ENCODE measurements at regions not wholly inside any gene's neighbourhood (a gene's known extent, or its start where the extent isn't known, plus 50 kb on each side); places are given as distances from the start of the nearest gene placed in this dataset.

DNA sequence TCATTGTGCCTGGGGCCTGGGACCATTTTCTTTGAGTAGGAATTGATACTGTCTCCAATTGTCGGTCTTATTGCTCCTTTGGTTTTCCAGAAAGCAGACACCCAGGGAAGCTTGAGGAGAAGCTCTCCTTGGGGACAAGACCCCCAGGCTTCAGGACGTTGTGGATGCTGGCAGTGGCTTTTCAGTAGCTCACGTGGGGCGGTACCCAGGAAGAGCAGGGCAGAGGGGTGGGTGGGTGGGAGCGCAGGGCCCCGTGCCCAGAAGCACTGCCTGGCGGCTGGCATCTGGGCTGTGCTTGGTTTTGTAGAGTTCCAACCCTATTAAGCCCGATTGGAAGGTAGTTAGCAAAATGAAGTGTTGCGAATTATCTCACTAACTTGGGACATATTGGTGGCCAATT lies 374.2 kb upstream of the IRX1 start:
- H3K27me3 ChIP-seq (replicated peaks; ENCODE audit: insufficient read depth): no peaks in the 10 kb centered on the region
- no peak for DNase-seq (ENCODE audit: low spot score)
- 91% methylated on average over 9 of the region's 9 CpGs for WGBS

DNA sequence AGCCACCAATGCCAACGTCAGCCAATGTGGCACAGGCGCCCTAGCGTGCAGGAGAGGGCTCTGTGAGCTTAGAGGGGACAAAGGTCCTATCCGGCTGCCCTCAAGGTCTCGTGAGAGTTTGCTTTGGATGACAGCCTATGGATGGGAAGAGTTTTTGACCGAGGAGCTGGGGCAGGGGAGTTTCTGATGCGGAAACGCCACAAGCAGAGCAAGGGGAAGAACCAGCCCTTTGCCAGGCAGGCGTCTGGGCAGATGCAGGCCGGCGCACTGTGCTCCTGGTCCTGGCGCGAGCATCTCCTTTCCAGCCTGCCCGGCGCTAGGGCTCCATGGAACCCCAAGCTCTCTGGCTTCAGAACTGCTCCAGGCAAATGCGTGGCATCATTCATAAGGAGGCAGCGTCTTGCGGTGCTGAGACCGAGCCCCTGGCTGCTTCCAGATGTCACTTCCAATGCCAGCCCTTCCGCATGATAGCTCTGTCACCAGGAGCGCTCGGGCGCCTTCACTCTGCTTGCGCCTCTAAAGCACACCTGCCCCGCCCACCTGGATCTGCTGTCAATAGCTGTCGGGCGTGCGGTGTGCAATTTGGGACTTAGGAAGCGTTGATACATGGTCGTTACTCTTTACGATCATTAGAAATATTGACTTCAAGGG lies 374.9 kb upstream of the IRX1 start:
- WGBS: 92% methylated on average over 31 of the region's 31 CpGs
- Histone ChIP-seq H3K27ac (no peak overlapping the region), H3K4me3 (no peak overlapping the region), H3K36me3 (no peaks in the 10 kb centered on the region), H3K4me1 (replicated peaks) (no peaks in the 10 kb centered on the region), H3K9me3 (no peaks in the 10 kb centered on the region), H3K27me3 (replicated peaks; ENCODE audit: insufficient read depth) (no peaks in the 10 kb centered on the region)
- TF ChIP-seq CTCF (IDR thresholded peaks at IDR 0.05) (no peak), POLR2AphosphoS5 (IDR thresholded peaks at IDR 0.05) (no peak), POLR2A (IDR thresholded peaks at IDR 0.05) (no peak)
- no peak for DNase-seq (ENCODE audit: low spot score)
- intact Hi-C loops (cut with DNase I): no loop called here

More for the DNA sequence above, 374.2 kb upstream of the IRX1 start:
- no peaks in the 10 kb centered on the region for H3K9me3 ChIP-seq
- no peak for TF ChIP-seq POLR2AphosphoS5 (IDR thresholded peaks at IDR 0.05)
- TF ChIP-seq CTCF (IDR thresholded peaks at IDR 0.05): no peak
- no peak for TF ChIP-seq POLR2A (IDR thresholded peaks at IDR 0.05)
- H3K4me3 ChIP-seq: no peak overlapping the region
- no peaks in the 10 kb centered on the region for H3K36me3 ChIP-seq
- intact Hi-C loops (cut with DNase I): no loop called here
- no peaks in the 10 kb centered on the region for H3K4me1 ChIP-seq (replicated peaks)
- no peak overlapping the region for H3K27ac ChIP-seq

DNA sequence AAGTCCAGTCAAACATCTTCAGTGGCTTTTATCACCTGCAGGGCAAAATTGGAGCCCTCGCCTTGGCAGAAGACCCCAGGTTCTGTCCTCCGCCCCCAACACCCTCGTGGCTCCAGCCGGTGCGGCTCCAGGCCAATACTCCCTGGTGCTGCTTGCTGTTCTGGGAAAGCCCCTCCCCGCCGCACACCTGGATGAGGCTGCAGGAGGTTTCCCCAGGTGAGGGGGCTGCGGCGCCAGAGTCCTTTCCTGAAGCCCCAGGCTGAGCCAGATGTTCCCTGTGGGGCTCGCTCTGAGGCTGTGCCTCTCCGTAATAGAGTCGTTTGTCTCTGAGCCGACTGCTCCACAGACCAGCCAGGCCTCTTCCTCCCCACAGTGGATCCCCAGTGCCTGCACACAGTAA lies 375.4 kb upstream of the IRX1 start:
- Histone ChIP-seq H3K27me3 (replicated peaks; ENCODE audit: insufficient read depth) (no peaks in the 10 kb centered on the region), H3K9me3 (no peaks in the 10 kb centered on the region), H3K4me1 (replicated peaks) (no peaks in the 10 kb centered on the region), H3K27ac (no peak overlapping the region), H3K4me3 (no peak overlapping the region), H3K36me3 (no peaks in the 10 kb centered on the region)
- intact Hi-C loops (cut with DNase I): no loop called here
- WGBS: 88% methylated on average over 13 of the region's 13 CpGs
- no peak for TF ChIP-seq POLR2A (IDR thresholded peaks at IDR 0.05)
- no peak for TF ChIP-seq CTCF (IDR thresholded peaks at IDR 0.05)
- no peak for TF ChIP-seq POLR2AphosphoS5 (IDR thresholded peaks at IDR 0.05)
- no peak for DNase-seq (ENCODE audit: low spot score)

DNA sequence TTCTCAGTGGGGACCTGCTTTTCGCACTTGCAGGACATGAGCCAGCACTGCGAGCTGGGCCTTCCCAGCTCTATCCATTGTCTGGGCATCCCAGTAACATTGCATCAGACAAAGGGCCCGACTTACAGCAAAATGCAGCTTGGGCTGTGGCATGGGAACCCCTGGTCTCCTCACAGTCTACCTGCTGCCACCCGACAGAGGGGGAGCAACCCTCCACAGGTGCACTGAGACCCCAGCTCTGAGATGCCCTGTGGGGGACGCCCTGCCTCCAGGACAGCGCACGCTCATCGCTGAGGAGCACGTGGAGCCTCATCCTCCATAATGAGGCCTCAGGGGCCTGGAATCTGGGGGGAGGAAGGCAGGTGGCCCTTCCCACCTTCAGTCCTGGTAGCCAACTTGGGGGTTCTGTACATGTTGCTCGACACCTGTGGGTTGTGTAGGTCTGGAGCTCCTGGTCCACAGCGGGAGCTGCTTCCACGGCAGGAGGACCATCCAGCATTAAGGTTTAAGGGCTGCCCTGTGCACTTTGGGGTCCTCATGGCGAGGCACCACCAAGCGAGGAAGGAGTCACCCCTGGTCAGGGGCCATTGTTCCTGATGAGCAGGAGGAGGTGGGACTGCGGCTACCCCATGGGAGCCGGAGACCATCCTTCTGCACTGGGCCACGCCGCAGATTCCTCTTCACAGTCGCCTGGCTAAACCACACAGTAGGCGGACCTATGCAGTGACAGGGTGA lies 376.5 kb upstream of the IRX1 start:
- H3K27me3 ChIP-seq (replicated peaks; ENCODE audit: insufficient read depth): no peaks in the 10 kb centered on the region
- TF ChIP-seq POLR2A (IDR thresholded peaks at IDR 0.05) (no peak), POLR2AphosphoS5 (IDR thresholded peaks at IDR 0.05) (no peak), CTCF (IDR thresholded peaks at IDR 0.05) (no peak)
- intact Hi-C loops (cut with DNase I): no loop called here
- no peaks in the 10 kb centered on the region for H3K9me3 ChIP-seq
- no peaks in the 10 kb centered on the region for H3K4me1 ChIP-seq (replicated peaks)
- H3K4me3 ChIP-seq: no peak overlapping the region
- 87% methylated on average over 18 of the region's 20 CpGs for WGBS
- no peaks in the 10 kb centered on the region for H3K36me3 ChIP-seq
- no peak overlapping the region for H3K27ac ChIP-seq
- DNase-seq (ENCODE audit: low spot score): no peak
